ENCODE measurements at regions not wholly inside any gene's neighbourhood (a gene's known extent, or its start where the extent isn't known, plus 50 kb on each side); places are given as distances from the start of the nearest gene placed in this dataset.

GRCh38 chr2:146587291-146587713 lies 1257.5 kb upstream of the ACVR2A start:
- DNase-seq (ENCODE audit: extremely low spot score, unreplicated experiment): no peak
- no peak for TF ChIP-seq CTCF (IDR thresholded peaks at IDR 0.05)
- no peak overlapping the region for H3K4me3 Mint-ChIP-seq (ENCODE audit: unreplicated experiment)
- peaks cover 3% of the 10 kb centered on the region for H3K9me3 Mint-ChIP-seq (ENCODE audit: unreplicated experiment)
- H3K27ac Mint-ChIP-seq (ENCODE audit: unreplicated experiment): no peak overlapping the region
- H3K36me3 Mint-ChIP-seq (ENCODE audit: unreplicated experiment): no peaks in the 10 kb centered on the region
- no peaks in the 10 kb centered on the region for H3K4me1 Mint-ChIP-seq (ENCODE audit: unreplicated experiment)
- H3K27me3 Mint-ChIP-seq (ENCODE audit: unreplicated experiment): no peaks in the 10 kb centered on the region

GRCh38 chr2:146584316-146584715 lies 1260.5 kb upstream of the ACVR2A start:
- no peak for TF ChIP-seq CTCF (IDR thresholded peaks at IDR 0.05)
- no peak overlapping the region for H3K4me3 Mint-ChIP-seq (ENCODE audit: unreplicated experiment)
- no peak overlapping the region for H3K27ac Mint-ChIP-seq (ENCODE audit: unreplicated experiment)
- DNase-seq (ENCODE audit: extremely low spot score, unreplicated experiment): no peak
- peaks cover 9% of the 10 kb centered on the region for H3K4me1 Mint-ChIP-seq (ENCODE audit: unreplicated experiment)
- no peaks in the 10 kb centered on the region for H3K27me3 Mint-ChIP-seq (ENCODE audit: unreplicated experiment)
- H3K9me3 Mint-ChIP-seq (ENCODE audit: unreplicated experiment): peaks cover 3% of the 10 kb centered on the region
- H3K36me3 Mint-ChIP-seq (ENCODE audit: unreplicated experiment): no peaks in the 10 kb centered on the region

GRCh38 chr2:146579147-146579930 lies 1265.5 kb upstream of the ACVR2A start:
- DNase-seq (ENCODE audit: extremely low spot score, unreplicated experiment): no peak
- Mint-ChIP-seq H3K27me3 (ENCODE audit: unreplicated experiment) (no peaks in the 10 kb centered on the region), H3K4me3 (ENCODE audit: unreplicated experiment) (no peak overlapping the region), H3K36me3 (ENCODE audit: unreplicated experiment) (no peaks in the 10 kb centered on the region), H3K4me1 (ENCODE audit: unreplicated experiment) (peaks cover 15% of the 10 kb centered on the region), H3K9me3 (ENCODE audit: unreplicated experiment) (no peaks in the 10 kb centered on the region), H3K27ac (ENCODE audit: unreplicated experiment) (peak overlapping the region; percentile 40)
- TF ChIP-seq CTCF (IDR thresholded peaks at IDR 0.05): no peak

GRCh38 chr2:146576339-146577111 lies 1268.3 kb upstream of the ACVR2A start:
- Mint-ChIP-seq H3K36me3 (ENCODE audit: unreplicated experiment) (no peaks in the 10 kb centered on the region), H3K4me1 (ENCODE audit: unreplicated experiment) (peaks cover 17% of the 10 kb centered on the region), H3K9me3 (ENCODE audit: unreplicated experiment) (no peaks in the 10 kb centered on the region), H3K27me3 (ENCODE audit: unreplicated experiment) (no peaks in the 10 kb centered on the region), H3K27ac (ENCODE audit: unreplicated experiment) (no peak overlapping the region), H3K4me3 (ENCODE audit: unreplicated experiment) (no peak overlapping the region)
- DNase-seq (ENCODE audit: extremely low spot score, unreplicated experiment): no peak
- no peak for TF ChIP-seq CTCF (IDR thresholded peaks at IDR 0.05)

GRCh38 chr2:146572598-146572997 lies 1272.2 kb upstream of the ACVR2A start:
- H3K36me3 Mint-ChIP-seq (ENCODE audit: unreplicated experiment): no peaks in the 10 kb centered on the region
- peaks cover 2% of the 10 kb centered on the region for H3K4me1 Mint-ChIP-seq (ENCODE audit: unreplicated experiment)
- H3K27me3 Mint-ChIP-seq (ENCODE audit: unreplicated experiment): no peaks in the 10 kb centered on the region
- no peak for TF ChIP-seq CTCF (IDR thresholded peaks at IDR 0.05)
- H3K9me3 Mint-ChIP-seq (ENCODE audit: unreplicated experiment): no peaks in the 10 kb centered on the region
- no peak overlapping the region for H3K27ac Mint-ChIP-seq (ENCODE audit: unreplicated experiment)
- no peak for DNase-seq (ENCODE audit: extremely low spot score, unreplicated experiment)
- no peak overlapping the region for H3K4me3 Mint-ChIP-seq (ENCODE audit: unreplicated experiment)

Data from osteocyte (in vitro differentiated cells).